ENCODE measurements at regions not wholly inside any gene's neighbourhood (a gene's known extent, or its start where the extent isn't known, plus 50 kb on each side); places are given as distances from the start of the nearest gene placed in this dataset.

DNA sequence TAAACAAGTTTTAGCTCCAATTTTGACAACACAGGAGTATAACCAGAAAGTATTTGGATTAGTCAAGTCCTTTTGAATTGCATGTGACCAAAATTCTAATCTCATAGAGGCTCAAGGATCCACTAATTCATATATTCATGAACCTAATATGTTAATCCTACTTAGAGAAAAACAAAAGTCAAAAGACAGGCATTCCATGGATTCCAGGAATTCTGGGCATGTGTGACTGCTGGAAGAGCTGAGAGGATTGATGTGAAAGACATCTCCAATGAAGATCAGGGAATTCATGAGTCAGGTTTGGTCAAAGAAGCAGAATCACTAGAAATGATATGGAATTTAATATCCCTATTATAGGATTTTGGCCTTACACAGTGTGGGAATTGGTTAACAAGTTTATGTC lies 1494.6 kb upstream of the DDX18 start:
- no peak for DNase-seq (ENCODE audit: low spot score)

DNA sequence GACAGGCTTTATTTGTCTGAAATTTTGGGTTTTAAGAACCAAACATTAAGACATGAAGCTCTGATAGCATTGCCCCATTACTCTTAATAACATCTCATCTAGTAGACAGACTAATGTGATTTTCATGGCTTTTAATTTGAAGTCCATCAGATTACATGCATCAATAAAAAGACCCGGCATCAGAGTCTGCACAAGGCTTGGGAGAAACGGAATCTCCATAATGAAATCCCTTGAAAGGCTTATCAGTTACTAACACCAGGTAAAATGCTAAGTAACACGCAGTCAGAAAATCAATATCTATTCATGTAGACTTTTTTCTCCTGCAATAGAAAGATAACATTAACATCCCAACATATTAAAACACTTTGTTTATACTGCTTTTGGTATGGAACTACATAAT lies 1485.2 kb upstream of the DDX18 start:
- no peak for DNase-seq (ENCODE audit: low spot score)

DNA sequence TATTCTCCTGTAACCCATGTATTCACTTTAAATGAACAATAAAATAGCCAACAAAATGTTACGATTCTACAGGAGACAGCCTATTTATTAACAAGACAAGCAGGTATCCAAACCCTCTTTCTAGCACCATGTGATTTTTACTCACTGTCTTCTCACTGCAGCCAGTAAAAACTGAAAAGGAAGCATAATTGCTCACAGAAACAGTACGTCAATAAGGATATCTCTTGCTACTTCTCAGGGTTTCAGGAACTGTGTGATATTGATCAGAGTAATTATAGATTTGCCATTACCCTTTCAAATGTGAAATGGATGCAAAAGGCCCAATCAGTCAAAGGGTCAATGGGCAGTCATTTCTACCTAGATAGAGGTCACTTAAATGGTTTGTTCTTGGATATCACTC lies 1473.8 kb upstream of the DDX18 start:
- DNase-seq (ENCODE audit: low spot score): no peak

DNA sequence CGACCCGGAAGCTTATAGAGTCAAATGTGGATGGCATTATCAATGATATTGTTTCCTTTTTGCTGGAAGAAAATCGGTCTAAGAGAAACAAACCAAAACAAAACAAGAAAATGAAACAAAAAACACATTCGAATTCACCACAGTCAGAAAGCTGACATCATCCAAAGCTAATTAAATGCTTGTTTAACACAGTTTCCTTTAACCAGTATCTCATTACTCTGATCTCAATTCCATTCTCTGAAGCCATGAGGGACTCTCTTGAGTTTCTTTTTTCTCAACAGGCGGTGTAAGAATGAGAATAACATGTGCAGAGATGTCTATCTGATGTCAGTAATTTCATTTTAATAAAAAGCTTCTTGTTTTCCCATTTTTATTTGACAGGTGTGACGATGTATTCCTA lies 1448.3 kb upstream of the DDX18 start:
- no peak for DNase-seq (ENCODE audit: low spot score)

DNA sequence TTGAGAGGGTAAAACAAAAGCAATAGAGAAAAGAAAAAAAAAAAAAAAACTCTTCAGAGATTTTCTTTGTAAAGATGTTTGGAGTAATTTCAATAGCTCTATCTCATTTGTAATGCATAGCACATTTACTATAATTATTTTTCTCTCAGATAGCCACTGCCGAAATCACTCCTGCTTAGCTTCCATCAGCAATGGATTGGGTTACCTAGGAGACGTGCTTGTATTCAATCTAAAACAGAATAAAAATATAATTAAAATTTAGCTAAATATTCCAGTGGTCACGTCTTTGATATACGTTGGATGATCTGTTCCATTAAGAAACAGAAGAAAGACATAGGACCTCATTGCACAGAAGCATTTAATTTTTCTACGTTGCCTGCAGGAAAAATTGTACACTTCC lies 1435.7 kb upstream of the DDX18 start:
- no peak for DNase-seq (ENCODE audit: low spot score)

- peak; percentile 63 for DNase-seq (ENCODE audit: low spot score)
These were observed 1403.3 kb upstream of the DDX18 start for GRCh38 chr2:116411211-116411610.

GRCh38 chr2:116413659-116414058 lies 1400.8 kb upstream of the DDX18 start:
- no peak for DNase-seq (ENCODE audit: low spot score)

DNA sequence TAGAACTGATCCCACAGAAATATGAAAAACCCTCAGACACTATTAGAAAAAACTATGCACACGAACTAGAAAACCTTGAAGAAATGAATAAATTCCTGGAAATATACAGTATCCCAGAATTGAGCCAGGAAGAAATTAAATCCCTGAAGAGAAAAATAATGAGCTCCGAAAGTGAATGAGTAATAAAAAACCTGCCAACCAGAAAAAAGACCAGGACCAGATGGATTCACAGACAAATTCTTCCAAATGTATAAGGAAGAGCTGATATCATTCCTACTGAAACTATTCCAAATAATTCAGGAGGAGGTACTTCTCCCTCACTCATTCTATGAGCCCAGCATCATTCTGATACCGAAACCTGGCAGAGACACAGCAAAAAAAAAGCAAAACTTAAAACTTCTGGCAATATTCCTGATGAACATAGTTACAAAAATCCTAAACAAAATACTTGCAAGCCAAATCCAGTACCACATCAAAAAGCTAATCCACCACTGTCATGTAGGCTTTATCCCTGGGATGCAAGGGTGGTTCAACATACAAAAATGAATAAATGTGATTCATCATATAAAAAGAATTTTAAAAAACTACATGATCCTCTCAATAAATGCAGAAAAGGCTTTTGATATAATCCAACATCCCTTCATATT lies 1397.6 kb upstream of the DDX18 start:
- DNase-seq (ENCODE audit: low spot score): no peak

- DNase-seq (ENCODE audit: low spot score): no peak
These were observed 1378.8 kb upstream of the DDX18 start for GRCh38 chr2:116435648-116436047.

DNA sequence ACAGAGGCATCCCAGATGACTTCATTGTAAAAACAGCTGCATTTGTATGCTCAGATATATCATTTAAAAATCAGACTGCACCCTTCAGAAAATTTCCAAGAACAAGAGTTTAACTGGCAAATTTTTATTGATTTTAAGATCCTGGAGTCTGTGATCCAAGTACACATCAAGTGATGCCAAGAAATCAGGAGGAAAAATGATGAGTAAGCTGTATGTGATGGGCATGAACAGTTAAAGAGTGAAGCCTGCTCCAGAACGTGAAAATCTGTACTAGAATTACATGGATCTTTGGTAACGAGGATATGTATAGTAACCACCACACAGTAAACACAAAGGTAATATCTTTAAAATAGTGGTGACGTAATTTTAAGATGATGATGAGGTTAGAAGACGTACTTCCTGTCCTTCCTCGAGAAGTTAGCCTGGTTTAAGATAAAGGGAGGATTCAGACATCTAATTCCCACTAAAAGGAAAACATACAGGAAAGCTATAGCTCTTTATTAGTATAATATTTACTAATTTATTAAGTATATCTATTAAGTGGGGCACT lies 1374.3 kb upstream of the DDX18 start:
- DNase-seq (ENCODE audit: low spot score): no peak

GRCh38 chr2:116442418-116442817 lies 1372.1 kb upstream of the DDX18 start:
- DNase-seq (ENCODE audit: low spot score): no peak

- no peak for DNase-seq (ENCODE audit: low spot score)
These were observed 1370.1 kb upstream of the DDX18 start for GRCh38 chr2:116444256-116444872.

GRCh38 chr2:116450990-116451389 lies 1363.5 kb upstream of the DDX18 start:
- DNase-seq (ENCODE audit: low spot score): no peak

DNA sequence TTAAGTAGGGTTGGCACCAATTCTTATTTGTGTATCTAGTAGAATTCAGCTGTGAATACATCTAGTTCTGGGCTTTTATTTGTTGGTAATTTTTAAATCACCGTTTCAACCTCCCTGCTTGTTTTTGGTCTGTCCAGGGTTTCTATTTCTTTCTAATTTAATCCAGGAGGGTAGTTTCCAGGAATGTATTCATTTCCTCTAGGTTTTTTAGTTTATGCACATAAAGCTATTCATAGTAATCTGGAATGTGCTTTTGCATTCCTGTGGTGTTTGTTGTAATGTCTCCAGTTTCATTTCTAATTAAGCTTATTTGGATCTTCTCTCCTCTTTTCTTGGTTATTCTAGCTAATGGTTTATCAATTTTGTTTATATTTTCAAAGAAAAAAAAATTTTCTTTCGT lies 1361.8 kb upstream of the DDX18 start:
- DNase-seq (ENCODE audit: low spot score): no peak

- no peak for DNase-seq (ENCODE audit: low spot score)
These were observed 1358.1 kb upstream of the DDX18 start for GRCh38 chr2:116456429-116456828.

GRCh38 chr2:116467243-116467642 lies 1347.2 kb upstream of the DDX18 start:
- DNase-seq (ENCODE audit: low spot score): no peak

GRCh38 chr2:116477229-116477628 lies 1337.3 kb upstream of the DDX18 start:
- no peak for DNase-seq (ENCODE audit: low spot score)

GRCh38 chr2:116487336-116487735 lies 1327.2 kb upstream of the DDX18 start:
- no peak for DNase-seq (ENCODE audit: low spot score)

GRCh38 chr2:116489292-116489691 lies 1325.2 kb upstream of the DDX18 start:
- DNase-seq (ENCODE audit: low spot score): no peak

DNA sequence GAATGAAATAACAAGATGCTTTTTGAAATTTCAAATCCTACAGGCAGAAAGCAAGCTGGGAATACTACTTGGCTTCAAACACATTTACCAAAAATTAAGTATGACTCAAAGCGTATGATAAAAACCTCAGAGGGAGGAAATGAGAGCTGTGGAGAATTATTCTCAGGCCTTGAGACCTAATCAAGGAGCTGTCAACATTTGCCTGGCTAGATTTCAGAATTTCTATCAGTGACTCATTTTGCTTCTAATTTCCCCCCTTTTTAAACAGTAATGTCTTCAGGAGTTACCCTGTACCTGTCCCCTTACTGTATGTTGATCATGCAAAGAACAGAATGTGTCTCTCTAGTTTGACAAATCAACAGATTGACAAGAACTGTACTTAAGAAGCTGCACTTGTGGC lies 1324.5 kb upstream of the DDX18 start:
- DNase-seq (ENCODE audit: low spot score): no peak

GRCh38 chr2:116490511-116491145 lies 1323.9 kb upstream of the DDX18 start:
- no peak for DNase-seq (ENCODE audit: low spot score)

DNA sequence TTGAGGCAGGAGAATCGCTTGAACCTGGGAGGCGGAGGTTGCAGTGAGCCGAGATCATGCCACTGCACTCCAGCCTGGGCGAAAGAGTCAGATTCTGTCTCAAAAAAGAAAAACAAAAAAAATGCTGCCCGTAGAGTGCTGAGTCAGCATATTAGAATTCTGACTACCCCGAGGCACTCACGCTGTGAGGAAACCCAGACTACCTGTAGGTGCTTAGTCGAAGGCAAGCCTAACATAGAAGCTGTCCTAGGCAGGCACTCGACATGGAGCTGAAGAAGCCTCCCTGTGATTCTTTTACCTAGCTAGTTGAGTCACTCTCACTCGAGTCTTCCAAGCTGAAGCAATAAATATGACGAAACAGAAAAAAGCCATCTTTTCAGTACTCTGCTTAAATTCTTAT lies 1323.2 kb upstream of the DDX18 start:
- no peak for DNase-seq (ENCODE audit: low spot score)

- no peak for DNase-seq (ENCODE audit: low spot score)
These were observed 1315.1 kb upstream of the DDX18 start for GRCh38 chr2:116499389-116499788.
